Right forelimb (tissue), 1 donor: ENCODE measurements at regions not wholly inside any gene's neighbourhood (a gene's known extent, or its start where the extent isn't known, plus 50 kb on each side); places are given as distances from the start of the nearest gene placed in this dataset.
"Not testable (repeated sequence)": the region's sequence is repeated elsewhere in the genome, so short reads cannot be mapped to it uniquely, and the experiment has no call there.

Source experiments
- DNase-seq: peaks from one replicate; pipeline ENCODE4 v3.0.0-alpha.2; 2018

- no peak for DNase-seq
Measured at GRCh38 chr5:36392186-36392585, 90.5 kb upstream of the RANBP3L start.

- no peak for DNase-seq
Measured at GRCh38 chr5:36392818-36393217, 91.1 kb upstream of the RANBP3L start.

- no peak for DNase-seq
Measured at GRCh38 chr5:36393656-36394428, 92.1 kb upstream of the RANBP3L start.

DNA sequence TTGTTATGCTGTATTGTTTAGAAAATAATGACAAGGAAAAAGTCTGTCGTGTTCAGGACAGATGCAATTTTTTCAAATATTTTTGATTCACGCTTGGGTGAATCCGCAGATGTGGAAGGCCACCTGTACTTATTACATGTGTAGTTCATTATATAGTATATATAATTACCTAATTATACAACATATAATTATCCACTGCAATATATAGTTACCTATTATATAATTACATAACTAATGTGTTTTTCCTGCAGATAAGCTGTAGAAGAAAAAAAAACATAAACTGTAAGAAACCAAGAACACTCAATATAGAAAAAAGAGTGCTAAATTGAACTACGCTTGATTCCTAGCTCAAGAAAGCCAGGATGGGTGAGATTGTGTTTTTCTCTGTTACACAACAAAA is 93.6 kb upstream of the RANBP3L start:
- no peak for DNase-seq

GRCh38 chr5:36395947-36396346 is 94.2 kb upstream of the RANBP3L start:
- not testable (repeated sequence) for DNase-seq

DNA sequence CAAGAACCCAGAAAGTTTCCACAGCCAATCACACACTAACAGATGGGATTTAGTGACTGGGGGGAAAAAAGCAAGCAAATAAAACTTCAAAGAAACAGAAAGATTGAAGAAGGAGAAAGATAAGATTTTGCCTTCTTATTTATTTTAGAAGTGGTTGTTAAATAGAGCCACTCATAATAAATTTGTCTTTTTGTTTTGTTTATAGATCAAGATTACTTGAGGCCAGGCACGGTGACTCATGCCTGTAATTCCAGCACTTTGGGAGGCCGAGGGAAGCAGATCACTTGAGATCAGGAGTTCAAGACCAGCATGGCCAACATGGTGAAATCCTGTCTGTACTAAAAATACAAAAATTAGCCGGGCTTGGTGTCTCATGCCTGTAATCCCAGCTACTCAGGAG is 94.9 kb upstream of the RANBP3L start:
- no peak for DNase-seq

GRCh38 chr5:36397901-36398536 is 96.3 kb upstream of the RANBP3L start:
- DNase-seq = no peak

DNA sequence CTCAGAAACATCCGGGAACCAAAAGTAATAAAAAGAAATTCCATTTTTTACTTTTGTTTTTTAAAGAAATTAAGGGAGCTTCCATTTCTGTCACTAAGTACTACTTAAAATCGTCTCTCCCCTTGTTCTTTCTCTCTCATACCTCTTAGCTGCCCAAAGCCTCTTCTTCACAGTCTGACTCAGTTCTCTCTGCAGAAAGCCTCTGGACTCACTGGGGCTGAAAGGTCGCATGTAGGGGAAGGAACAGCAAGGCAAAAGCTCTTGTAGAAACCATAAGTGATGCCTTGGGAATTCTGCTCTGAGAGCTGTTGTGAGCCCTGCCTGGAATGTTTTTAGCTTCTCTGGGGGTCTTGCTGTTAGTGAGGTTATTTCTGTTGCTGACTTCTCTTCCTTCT is 100.8 kb upstream of the RANBP3L start:
- no peak for DNase-seq

- DNase-seq = no peak
Measured at GRCh38 chr5:36403632-36404311, 102.1 kb upstream of the RANBP3L start.

DNA sequence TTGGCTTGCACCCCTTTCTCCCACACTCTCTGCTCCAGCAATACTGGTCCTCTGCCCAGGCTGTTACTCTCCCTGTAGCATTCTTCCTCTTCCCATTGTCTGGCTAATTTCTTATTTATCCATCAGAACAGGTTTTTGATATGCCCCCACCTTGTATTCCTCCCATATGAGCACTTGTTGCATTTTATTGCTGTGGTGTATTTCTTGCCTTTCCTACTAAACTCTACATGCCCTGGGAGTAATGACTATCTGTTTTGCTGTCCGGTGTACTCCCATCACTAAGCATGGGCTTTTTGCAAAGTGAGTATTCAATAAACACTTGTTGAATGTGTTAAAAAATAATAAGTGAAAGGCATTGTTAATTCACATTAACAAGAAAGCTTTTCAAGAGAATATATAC is 104.3 kb upstream of the RANBP3L start:
- DNase-seq = no peak

DNA sequence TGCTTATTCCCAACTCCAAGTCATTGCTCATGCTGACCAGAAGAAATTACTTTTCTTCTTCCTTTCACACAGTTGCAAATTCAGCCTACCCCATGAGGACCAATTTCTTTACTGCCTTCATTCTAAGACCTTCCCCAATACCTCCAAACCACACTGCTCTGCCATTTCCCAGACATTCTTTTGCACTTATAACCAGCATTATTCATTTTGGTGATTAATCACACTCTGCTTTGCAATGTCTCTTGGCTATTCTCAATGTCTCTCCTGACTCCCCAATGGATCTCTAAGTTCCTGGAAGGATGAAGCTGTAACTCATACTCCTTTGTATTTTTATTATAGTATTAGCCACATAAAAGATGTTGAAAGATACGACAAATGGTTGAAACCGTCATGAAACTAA is 105.7 kb upstream of the RANBP3L start:
- DNase-seq = no peak

DNA sequence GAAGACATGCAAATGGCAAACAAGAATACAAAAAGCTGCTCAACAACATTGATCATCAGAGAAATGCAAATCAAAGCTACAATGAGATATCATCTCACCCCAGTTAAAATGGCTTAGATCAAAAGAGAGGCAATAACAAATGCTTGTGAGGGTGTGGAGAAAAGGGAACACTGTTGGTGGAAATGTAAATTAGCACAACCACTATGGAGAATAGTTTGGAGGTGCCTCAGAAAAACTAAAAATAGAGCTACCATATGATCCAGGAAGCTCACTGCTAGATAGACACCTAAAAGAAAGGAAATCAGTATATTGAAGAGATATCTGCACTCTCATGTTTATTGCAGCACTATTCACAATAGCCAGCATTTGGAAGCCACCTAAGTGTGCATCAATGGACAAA is 108.0 kb upstream of the RANBP3L start:
- not testable (repeated sequence) for DNase-seq

DNA sequence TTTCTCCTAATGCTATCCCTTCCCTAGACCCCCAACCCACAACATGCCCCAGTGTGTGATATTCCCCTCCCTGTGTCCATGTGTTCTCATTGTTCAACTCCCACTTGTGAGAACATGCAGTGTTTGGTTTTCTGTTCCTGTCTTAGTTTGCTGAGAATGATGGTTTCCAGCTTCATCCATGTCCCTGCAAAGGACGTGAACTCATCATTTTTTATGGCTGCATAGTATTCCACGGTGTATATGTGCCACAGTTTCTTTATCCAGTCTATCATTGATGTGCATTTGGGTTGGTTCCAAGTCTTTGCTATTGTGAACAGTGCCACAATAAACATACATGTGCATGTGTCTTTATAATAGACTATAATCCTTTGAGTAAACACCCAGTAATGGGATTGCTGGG is 109.0 kb upstream of the RANBP3L start:
- DNase-seq = not testable (repeated sequence)

DNA sequence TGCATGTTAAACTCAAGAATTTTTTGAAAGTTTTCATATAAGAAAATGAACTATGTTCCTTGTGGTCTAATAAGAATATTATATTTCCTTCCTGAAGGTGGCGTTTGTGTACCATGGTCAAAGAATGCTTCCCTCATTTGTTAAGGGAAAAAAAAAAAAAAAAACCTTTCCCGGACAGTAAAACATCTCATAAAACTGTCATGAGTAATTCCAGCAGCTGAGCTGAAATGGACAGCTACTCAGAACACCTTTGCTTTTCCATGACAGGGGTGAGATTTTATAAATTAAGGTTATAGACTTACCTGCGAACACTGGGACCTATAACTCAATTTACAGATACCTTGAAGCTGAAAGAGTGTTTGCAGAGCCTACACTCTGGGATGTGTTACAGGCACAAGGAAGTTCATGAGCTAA is 113.2 kb upstream of the RANBP3L start:
- DNase-seq = no peak

GRCh38 chr5:36416605-36417004 is 114.9 kb upstream of the RANBP3L start:
- no peak for DNase-seq

DNA sequence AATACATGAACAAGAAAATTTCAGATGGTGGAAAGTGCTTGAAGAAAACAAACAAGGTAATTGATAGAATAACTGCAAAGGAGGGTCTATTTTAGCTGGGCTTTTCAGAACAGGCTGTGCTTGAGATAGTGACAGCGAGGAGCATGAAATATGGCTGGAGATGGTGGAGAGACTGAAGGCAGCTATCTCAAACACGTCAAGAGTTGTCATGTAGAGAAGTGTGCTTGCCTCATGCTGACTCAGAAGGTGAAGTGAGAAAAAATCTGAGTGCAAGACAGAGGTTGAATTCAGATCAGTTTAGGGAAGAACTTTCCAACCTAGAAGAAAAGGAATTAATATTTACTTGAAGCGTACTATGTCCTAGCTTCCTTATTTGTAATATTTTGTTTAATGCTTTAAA is 115.5 kb upstream of the RANBP3L start:
- no peak for DNase-seq

DNA sequence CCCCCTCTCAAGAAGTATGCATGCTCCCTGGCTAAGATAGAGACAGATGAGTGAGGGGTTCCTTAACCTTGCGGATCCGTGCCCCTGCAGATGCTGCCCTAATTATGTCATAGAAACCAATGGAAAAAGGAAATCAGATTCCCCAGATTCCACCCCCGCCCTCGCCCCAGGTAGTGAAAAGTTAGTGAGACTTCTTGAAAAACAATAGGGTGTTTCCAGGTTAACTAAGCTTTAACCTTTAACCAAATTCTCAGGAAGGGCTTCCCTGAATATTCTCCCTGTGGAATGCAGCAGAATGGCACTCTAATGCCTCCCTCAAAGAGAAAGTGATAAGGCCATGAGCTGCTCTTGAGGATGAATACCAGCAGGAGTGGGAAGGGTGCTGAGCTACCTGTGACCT is 116.0 kb upstream of the RANBP3L start:
- DNase-seq = no peak

GRCh38 chr5:36418152-36418979 is 116.7 kb upstream of the RANBP3L start:
- DNase-seq = no peak

GRCh38 chr5:36421256-36421655 is 119.6 kb upstream of the RANBP3L start:
- DNase-seq = no peak

DNA sequence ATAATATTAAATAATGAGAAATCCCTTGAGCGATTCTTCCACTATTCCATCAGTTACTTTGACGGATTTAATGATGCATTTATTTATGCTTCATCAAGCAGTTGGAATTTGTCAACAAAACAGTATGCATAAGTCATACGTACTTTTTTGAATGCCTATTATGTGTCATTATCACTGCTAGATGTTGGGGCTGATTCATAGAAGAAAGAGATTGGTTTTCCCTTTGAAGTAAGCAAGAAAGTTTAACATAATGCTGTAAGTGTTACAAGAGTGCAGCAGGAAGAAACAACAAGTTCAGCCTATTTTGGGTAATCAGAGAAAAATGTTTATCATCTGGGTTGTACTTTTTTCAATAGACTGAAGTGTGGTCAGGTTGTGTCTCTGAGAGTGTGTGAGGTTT is 121.2 kb upstream of the RANBP3L start:
- DNase-seq = no peak

DNA sequence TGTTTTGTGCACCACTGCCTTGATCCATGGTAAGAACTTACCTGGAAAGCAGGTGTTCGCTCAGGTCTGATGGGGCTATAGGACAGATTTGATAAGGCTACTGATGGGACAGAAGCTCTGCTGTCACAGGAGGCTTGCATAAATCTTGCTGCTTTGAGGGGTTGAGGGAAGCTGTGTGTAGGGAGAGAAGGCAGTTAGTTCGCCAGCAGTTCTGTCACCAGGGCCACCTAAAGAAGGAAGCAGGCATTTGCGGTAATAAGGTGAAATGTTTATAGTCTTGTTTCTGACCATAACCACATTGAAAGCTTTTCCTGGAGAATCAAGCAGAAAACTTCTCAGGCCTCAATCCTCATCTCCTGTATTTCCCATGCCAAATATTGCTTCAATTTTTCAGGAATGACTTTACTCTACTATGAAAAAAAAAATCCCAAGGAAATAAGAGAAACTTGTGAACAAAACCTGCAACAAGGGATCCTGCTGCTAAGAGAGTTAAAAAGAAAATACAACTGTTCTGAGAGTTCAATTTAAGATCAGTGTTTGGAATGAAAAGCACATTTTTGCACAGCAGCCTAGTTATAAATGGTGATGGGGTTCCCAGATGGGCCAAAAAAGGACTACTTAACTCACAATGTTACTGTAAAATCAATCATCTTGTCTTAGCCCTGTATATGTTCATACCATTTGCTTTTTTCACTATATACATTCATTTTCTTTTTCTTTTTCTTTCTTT is 122.0 kb upstream of the RANBP3L start:
- DNase-seq = no peak

DNA sequence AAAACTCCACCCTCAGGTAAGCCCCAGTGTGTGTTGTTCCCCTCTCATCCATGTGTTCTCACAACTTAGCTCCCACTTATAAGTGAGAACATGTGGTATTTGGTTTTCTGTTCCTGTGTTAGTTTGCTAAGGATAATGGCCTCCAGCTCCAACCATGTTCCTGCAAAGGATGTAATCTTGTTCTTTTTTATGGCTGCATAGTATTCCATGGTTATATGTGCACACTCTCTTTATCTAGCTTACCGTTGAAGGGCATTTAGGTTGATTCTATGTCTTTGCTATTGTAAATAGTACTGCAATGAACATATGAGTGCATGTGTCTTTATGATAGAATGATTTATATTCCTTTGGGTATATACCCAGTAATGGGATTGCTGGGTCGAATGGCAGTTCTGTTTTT is 124.4 kb upstream of the RANBP3L start:
- DNase-seq = not testable (repeated sequence)

GRCh38 chr5:36435516-36435915 is 133.8 kb upstream of the RANBP3L start:
- DNase-seq = no peak
